ENCODE measurements at regions not wholly inside any gene's neighbourhood (a gene's known extent, or its start where the extent isn't known, plus 50 kb on each side); places are given as distances from the start of the nearest gene placed in this dataset.

GRCh38 chr16:51034481-51035109 is 116.5 kb downstream of the SALL1 start:
- DNase-seq = peak; percentile 6

DNA sequence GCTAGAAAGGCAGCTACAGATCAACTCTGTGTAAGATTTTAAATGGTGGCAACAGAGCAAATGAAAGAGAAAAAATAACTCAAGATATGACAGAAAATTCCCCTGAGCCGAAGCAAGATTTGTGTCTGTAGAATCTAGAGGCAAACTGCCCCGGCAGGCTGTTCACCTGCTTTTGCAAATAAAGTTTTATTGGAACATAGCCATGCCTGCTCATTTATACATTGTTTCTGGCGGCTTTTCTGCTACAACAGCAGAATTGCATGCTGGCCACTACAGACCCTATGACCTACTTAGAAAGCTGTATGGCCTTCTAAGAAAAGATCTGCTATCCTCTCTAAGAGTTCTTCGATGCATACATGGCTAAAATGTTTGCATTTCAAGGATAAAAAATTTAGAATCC is 119.5 kb downstream of the SALL1 start:
- no peak for DNase-seq

- DNase-seq = no peak
Measured at GRCh38 chr16:51030516-51030915, 120.6 kb downstream of the SALL1 start.

DNA sequence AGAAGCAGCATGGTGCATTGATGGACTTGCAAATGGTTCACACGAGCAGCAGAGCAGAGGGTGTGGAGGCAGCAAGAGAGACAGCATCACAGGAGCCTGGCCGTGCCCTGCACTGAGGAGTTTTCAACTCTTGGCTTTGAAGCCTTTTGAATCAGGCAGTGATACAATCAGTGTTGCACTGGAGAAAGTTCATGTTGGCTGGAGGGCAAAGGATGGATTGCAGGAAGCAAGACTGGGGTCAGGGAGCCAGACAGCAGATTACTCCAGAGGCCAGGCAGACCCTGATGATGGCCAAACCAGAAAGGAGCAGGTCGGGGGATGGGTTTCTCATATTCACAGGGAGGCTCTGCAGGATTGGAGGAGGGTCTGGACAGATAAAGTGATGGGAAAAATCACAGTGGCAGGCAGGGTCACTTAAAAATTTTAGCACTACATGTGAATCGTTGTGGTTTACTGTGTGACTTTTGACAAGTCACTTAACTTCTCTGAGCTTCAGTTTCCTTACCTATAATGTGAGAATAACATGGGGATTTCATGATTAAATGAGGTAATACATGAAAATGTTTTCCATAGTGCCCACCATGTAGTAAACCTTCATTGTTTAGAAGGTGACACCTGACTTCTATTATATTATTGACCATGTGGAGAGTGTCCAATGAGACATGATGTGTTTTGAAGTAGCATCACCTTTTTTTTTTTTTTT is 125.3 kb downstream of the SALL1 start:
- DNase-seq = no peak

DNA sequence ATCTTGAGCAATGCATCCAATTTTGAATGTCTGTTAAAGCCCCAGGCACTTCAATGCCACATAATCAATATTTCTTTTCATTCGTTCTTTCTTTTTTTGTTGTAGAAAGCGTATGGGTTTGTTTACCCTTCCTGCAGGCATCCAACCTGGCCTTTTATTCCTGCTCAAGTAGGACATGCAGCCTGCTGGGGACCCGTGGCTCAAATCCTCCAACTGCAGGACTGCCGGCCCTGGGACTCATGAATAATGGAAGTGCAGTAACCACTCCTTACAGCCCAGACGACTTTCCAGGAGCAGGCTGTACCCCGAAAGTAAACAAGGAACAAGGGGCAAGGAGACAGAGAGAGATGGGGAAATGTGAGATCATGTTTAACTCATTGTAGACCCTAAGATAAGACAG is 126.4 kb downstream of the SALL1 start:
- peak; percentile 92 for DNase-seq

- DNase-seq = no peak
Measured at GRCh38 chr16:51022955-51023354, 128.1 kb downstream of the SALL1 start.

DNA sequence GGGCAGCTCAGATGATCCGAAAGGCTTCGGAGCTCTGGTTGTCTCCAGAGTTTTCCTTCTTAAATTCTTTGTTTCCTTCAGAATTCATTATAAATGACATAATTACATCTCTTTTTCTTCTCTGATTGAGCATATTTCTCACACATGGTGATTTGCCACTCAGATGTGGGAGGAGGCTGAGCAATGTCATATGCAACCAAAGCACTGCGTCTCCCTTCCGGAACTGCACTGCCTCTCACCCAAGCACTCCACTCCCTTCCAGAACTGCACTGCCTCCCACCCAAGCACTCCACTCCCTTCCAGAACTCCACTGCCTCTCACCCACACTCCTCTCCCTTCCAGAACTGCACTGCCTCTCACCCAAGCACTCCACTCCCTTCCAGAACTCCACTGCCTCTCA is 131.5 kb downstream of the SALL1 start:
- no peak for DNase-seq

DNA sequence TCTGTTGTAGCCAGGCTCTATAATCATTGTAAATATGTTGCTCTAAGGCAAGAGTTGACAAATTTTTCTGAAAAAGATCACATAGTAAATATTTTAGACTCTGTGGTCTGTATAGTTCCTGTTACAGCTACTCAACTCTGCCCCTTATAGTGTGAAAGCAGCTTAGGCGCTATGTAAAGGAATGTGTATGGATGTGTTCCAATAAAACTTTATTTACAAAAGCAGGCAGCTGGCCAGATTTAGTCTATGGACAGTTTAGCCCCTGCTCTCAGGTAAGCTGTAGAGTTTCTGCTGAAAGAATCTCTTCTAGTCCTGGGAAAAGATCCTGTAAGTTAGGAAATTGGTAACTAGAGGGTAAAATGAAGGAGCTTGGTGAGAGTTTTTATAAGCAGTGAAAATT is 133.1 kb downstream of the SALL1 start:
- DNase-seq = no peak

GRCh38 chr16:51012396-51012795 is 138.7 kb downstream of the SALL1 start:
- DNase-seq = no peak

DNA sequence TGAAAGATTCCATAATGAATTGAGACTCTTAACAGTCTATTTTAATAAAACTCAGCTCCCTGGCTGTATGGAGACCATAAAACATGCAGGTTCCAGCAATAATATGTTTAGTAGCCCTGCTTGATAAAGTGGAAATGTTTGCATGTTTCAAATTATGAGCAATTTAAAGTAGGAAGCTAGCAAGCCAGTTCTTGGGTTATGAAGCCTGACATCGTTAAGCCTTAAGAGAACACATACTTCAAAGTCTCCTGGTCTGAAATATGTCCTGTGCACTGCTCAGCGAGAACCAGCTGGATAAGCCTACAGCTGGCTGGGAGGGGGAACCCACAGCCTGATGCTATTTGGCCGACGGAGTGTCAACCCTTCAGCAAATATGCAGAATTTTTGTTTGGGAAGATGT is 140.3 kb downstream of the SALL1 start:
- DNase-seq = no peak

- no peak for DNase-seq
Measured at GRCh38 chr16:51009813-51010212, 141.3 kb downstream of the SALL1 start.

DNA sequence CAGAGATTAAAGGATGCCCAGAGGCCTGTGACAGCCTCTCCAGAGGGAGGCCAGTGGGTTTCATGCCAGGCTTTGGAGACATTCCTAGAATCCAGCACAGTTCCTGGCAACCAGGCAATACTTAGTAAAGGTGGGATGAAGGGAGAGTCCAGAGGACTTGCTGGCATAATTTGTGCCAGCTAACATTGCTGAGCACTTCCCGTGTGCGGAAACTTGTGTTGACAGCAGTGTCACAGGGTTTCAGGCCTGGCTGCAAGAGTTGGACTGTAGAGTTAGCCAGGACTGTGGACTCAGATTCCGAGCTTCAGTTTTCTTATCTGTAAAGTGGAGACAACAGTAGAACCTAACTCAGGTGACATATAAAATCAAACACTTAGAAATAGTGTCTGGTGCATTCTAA is 141.7 kb downstream of the SALL1 start:
- DNase-seq = no peak

- no peak for DNase-seq
Measured at GRCh38 chr16:51008607-51009006, 142.5 kb downstream of the SALL1 start.

GRCh38 chr16:51008037-51008436 is 143.0 kb downstream of the SALL1 start:
- no peak for DNase-seq

DNA sequence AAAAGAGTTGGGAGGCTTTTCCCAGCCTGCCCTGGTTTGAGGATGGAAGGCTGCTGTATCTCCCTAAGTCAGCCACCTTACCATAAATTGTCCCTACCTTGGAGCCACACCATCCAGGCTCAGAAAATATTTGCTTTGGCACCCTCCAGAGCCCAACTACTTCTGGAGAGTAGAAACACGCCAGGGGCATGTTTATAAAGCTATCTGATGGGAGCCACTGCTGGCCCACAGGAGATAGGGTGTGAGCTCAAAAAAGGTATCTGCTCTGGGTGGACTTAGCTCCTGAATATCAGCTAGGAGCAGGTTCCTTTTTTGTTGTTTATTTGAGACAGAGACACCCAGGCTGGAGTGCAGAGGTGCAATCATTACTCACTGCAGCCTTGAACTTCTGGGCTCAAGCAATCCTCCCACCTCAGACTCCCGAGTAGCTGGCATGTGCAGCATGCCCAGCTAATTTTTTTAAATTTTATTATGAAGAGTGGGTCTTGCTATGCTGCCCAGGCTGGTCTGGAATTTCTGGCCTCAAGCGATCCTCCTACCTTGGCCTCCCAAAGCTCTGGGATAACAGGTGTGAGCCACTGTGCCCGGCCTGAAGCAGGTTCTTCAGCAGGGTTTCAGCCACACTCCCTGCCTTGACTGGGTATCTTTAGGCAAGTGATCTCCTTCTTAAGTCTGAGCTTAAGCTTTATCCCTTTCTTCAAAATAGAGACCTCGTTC is 147.1 kb downstream of the SALL1 start:
- DNase-seq = no peak

GRCh38 chr16:51002881-51003490 is 148.1 kb downstream of the SALL1 start:
- DNase-seq = no peak

DNA sequence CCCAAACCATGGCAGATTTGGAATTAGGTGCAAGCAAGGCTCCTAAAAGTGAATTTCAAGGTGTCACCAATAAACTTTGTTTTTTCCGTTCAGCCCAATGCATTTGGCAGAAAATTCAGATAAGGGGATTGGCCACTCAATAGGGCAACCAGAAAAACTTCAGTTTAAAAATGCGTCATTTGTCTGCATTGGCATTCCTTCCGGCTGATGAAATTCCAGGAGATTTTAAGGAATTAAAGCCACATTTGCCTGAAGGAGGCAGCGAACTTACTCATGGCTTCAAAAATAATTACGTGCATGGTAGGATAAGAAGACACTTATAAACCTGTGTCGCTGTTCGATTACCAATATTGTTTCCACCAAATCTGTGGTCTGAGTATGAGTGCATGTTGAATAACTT is 151.9 kb downstream of the SALL1 start:
- DNase-seq = no peak

GRCh38 chr16:50998411-50998810 is 152.7 kb downstream of the SALL1 start:
- DNase-seq = no peak

DNA sequence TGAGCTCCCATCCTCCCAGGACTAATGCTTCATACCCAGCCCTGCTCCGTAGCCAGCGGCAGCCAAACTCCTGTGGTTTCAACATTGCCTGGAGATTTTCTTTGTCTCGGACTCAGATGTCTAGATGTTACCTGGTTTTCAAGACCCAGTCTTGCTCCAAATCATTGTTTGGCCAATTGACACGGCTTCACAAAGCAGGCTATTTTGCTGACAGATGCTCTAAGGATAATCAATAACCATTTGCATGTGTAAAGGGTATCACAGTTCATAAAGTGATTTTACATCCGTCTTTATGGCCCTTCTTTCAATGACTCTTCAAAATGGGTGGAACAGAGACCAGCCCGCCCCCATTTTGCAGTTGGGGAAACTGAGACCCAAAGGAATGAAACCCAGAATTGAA is 153.4 kb downstream of the SALL1 start:
- DNase-seq = peak; percentile 30

DNA sequence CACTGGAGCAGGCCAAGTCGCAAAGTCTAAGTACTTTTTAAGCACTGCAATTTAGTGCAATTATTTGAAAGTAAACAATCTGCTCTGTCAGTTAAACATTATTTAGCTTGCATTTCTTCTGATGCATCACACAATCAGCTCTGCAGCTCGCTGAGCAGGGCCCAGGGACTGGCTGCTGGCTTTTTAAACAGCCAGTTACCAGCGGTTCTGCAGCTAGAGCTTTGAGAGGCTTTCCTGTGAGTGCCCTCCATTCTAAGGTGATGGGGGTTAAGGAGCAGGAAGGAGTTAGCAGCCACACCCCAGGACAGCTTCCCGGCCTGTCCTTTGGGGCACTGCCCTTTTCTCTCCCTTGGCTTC is 154.3 kb downstream of the SALL1 start:
- DNase-seq = peak; percentile 29

- no peak for DNase-seq
Measured at GRCh38 chr16:50996166-50996829, 154.8 kb downstream of the SALL1 start.

- DNase-seq = no peak
Measured at GRCh38 chr16:50994995-50995394, 156.1 kb downstream of the SALL1 start.

- DNase-seq = no peak
Measured at GRCh38 chr16:50992350-50993032, 158.6 kb downstream of the SALL1 start.

Data from NCI-H146 (cell line).